ENCODE measurements at regions not wholly inside any gene's neighbourhood (a gene's known extent, or its start where the extent isn't known, plus 50 kb on each side); places are given as distances from the start of the nearest gene placed in this dataset.

DNA sequence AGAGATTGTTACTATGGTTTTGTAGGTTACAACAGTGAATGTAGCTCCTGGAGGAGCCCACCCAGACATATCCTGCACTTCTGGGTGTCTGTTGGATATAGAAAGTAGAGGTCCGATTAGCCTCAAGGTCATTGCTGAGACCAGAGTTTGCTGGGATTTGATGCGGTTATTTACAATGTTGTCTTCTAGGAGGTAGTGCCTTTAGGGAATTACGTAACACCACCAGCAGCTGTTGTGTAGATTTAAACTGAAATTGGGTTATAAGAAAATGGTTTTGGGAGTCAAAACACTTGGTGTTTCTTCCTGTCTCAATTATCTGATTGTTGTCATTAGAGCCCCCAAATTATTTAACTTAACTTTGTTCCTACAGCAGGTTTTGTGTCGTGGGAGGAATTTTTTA lies 225.3 kb upstream of the PELI2 start:
- TF ChIP-seq EZH2 (IDR thresholded peaks at IDR 0.05; ENCODE audit: borderline replicate concordance, low read depth, low read length, poor library complexity, severe bottlenecking) = no peak
- TF ChIP-seq, protein P1, sequence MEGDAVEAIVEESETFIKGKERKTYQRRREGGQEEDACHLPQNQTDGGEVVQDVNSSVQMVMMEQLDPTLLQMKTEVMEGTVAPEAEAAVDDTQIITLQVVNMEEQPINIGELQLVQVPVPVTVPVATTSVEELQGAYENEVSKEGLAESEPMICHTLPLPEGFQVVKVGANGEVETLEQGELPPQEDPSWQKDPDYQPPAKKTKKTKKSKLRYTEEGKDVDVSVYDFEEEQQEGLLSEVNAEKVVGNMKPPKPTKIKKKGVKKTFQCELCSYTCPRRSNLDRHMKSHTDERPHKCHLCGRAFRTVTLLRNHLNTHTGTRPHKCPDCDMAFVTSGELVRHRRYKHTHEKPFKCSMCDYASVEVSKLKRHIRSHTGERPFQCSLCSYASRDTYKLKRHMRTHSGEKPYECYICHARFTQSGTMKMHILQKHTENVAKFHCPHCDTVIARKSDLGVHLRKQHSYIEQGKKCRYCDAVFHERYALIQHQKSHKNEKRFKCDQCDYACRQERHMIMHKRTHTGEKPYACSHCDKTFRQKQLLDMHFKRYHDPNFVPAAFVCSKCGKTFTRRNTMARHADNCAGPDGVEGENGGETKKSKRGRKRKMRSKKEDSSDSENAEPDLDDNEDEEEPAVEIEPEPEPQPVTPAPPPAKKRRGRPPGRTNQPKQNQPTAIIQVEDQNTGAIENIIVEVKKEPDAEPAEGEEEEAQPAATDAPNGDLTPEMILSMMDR (conservative IDR thresholded peaks at IDR 0.05; ENCODE audit: low read depth, low read length) = no peak
